ENCODE measurements at regions not wholly inside any gene's neighbourhood (a gene's known extent, or its start where the extent isn't known, plus 50 kb on each side); places are given as distances from the start of the nearest gene placed in this dataset.

- Histone ChIP-seq H3K4me3 (no peak overlapping the region), H3F3A (replicated peaks; ENCODE audit: low read depth) (no peaks in the 10 kb centered on the region), H3K4me1 (ENCODE audit: insufficient read depth) (no peaks in the 10 kb centered on the region), H4K20me1 (replicated peaks; ENCODE audit: insufficient read depth) (no peaks in the 10 kb centered on the region), H3K9me2 (ENCODE audit: insufficient read depth) (no peaks in the 10 kb centered on the region), H3K36me3 (ENCODE audit: insufficient read depth) (no peaks in the 10 kb centered on the region), H2AFZ (no peak overlapping the region), H3K27me3 (ENCODE audit: insufficient read depth) (no peaks in the 10 kb centered on the region), H3K79me2 (replicated peaks; ENCODE audit: insufficient read depth) (no peaks in the 10 kb centered on the region), H3K4me2 (no peak overlapping the region), H3K27ac (ENCODE audit: low read depth) (no peak overlapping the region)
- DNase-seq (ENCODE audit: low spot score) (no peak), ATAC-seq (no peak)
- Mint-ChIP-seq H3K4me1 (peaks cover 5% of the 10 kb centered on the region), H3K4me3 (no peak overlapping the region), H3K27me3 (ENCODE audit: insufficient read depth, low read depth, poor library complexity) (peaks cover 20% of the 10 kb centered on the region), H3K27ac (no peak overlapping the region), H3K36me3 (ENCODE audit: low read depth) (no peaks in the 10 kb centered on the region), H3K9me3 (peaks cover 3% of the 10 kb centered on the region; the same call in 2 of the 3 replicates)
- no peak for TF ChIP-seq EZH2phosphoT487 (IDR thresholded peaks at IDR 0.05; ENCODE audit: unreplicated experiment)
- TF ChIP-seq EZH2 (IDR thresholded peaks at IDR 0.05; ENCODE audit: low read depth, unreplicated experiment) = no peak
- no peak for TF ChIP-seq REST (IDR thresholded peaks at IDR 0.05; ENCODE audit: unreplicated experiment)
Measured at GRCh38 chr6:169938731-169939130, 187.3 kb downstream of the ERMARD start.

DNA sequence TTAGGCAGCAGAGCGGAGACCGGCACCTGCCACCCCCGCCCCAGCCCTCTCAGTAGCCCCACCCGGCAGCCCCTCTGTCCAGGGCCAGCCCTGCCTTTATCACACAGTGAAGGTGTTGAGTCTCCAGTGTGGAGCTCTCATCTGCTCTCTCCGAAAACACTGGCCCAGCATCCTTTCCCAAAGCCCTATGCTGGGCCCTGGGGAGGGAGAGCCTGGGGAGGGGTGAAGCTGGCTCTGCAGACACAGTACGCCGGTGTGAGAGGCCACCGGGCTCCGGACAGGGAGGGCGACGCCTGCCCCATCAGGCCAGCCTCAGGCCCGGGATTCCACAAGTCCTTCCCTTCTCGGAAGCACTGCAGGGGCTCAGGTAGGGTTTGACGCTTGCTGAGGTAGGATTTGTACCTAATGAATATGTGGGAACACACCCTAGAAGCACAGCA is 186.9 kb downstream of the ERMARD start:
- Histone ChIP-seq H3F3A (replicated peaks; ENCODE audit: low read depth) (no peaks in the 10 kb centered on the region), H3K4me1 (ENCODE audit: insufficient read depth) (no peaks in the 10 kb centered on the region), H4K20me1 (replicated peaks; ENCODE audit: insufficient read depth) (no peaks in the 10 kb centered on the region), H3K36me3 (ENCODE audit: insufficient read depth) (no peaks in the 10 kb centered on the region), H3K27me3 (ENCODE audit: insufficient read depth) (no peaks in the 10 kb centered on the region), H3K27ac (ENCODE audit: low read depth) (no peak overlapping the region), H3K4me2 (no peak overlapping the region), H3K4me3 (no peak overlapping the region), H3K79me2 (replicated peaks; ENCODE audit: insufficient read depth) (no peaks in the 10 kb centered on the region), H2AFZ (no peak overlapping the region), H3K9me2 (ENCODE audit: insufficient read depth) (no peaks in the 10 kb centered on the region)
- H3K27me3 Mint-ChIP-seq (ENCODE audit: insufficient read depth, low read depth, poor library complexity) = peaks cover 21% of the 10 kb centered on the region
- DNase-seq (ENCODE audit: low spot score) (no peak), ATAC-seq (no peak)
- H3K9me3 Mint-ChIP-seq = peaks cover 2% of the 10 kb centered on the region; the same call in 1 of the 3 replicates
- TF ChIP-seq ZNF331 (CRISPR knock-in tag; IDR thresholded peaks at IDR 0.05; ENCODE audit: low read depth) (no peak), ZNF114 (CRISPR knock-in tag; IDR thresholded peaks at IDR 0.05) (no peak), CREB1 (CRISPR knock-in tag; IDR thresholded peaks at IDR 0.05; ENCODE audit: low read depth) (no peak), EZH2 (IDR thresholded peaks at IDR 0.05; ENCODE audit: low read depth, unreplicated experiment) (no peak), REST (IDR thresholded peaks at IDR 0.05; ENCODE audit: unreplicated experiment) (no peak), ETS1 (IDR thresholded peaks at IDR 0.05) (no peak)
- H3K27ac Mint-ChIP-seq = no peak overlapping the region
- H3K36me3 Mint-ChIP-seq (ENCODE audit: low read depth) = no peaks in the 10 kb centered on the region
- H3K4me3 Mint-ChIP-seq = no peak overlapping the region
- peaks cover 9% of the 10 kb centered on the region for H3K4me1 Mint-ChIP-seq

Data from GM23338 (cell line).